H1 (cell line): ENCODE measurements at regions not wholly inside any gene's neighbourhood (a gene's known extent, or its start where the extent isn't known, plus 50 kb on each side); places are given as distances from the start of the nearest gene placed in this dataset.

Experiments used
- CTCF ChIA-PET: fragments of 300-600 bp; sonication (Branson Sonifier 250); formaldehyde crosslinking; loops from one replicate; lab custom pipeline; 2021; ENCODE audit not compliant: partially characterized antibody; lab: Charles Lee
- POLR2A ChIA-PET: fragments of 300-600 bp; sonication (Branson Sonifier 250); formaldehyde crosslinking; loops from one replicate; lab custom pipeline; 2021; ENCODE audit warnings: inconsistent platforms; ENCODE audit not compliant: partially characterized antibody; lab: Charles Lee
- DNase-seq, 2 experiments: peaks; one replicate each; pipeline versions ENCODE4 v3.0.0 to v3.0.0-alpha.2; 2010 to 2022; ENCODE audit warnings: low spot score in 2 of 2, low read depth in 1 of 2, mixed read lengths in 1 of 2
- FAIRE-seq: peaks from 2 replicates; lab custom pipeline; 2011; peaks lifted over from hg19 to GRCh38; lab: Jason Lieb, UNC
- H2AFZ ChIP-seq: 2 replicates; pipeline ENCODE4 v1.8.1; 2012; ENCODE audit warnings: low read length, inconsistent platforms
- H2AK5ac ChIP-seq: 2 replicates; pipeline ENCODE4 v1.6.1; 2013; ENCODE audit warnings: low read depth, low read length
- H2BK120ac ChIP-seq: replicated peaks from 2 replicates; pipeline ENCODE3; 2013; ENCODE audit warnings: low read depth, low read length, inconsistent platforms
- H2BK12ac ChIP-seq: 2 replicates; pipeline ENCODE4 v1.6.1; 2013; ENCODE audit warnings: low read depth, low read length
- H2BK15ac ChIP-seq: 2 replicates; pipeline ENCODE4 v1.6.1; 2013; ENCODE audit warnings: low read length
- H2BK20ac ChIP-seq: 2 replicates; pipeline ENCODE4 v1.6.1; 2013; ENCODE audit warnings: low read length
- H2BK5ac ChIP-seq: 2 replicates; pipeline ENCODE4 v1.6.1; 2013; ENCODE audit warnings: low read depth, low read length
- H3K14ac ChIP-seq: 2 replicates; pipeline ENCODE4 v1.6.1; 2013; ENCODE audit warnings: inconsistent platforms; ENCODE audit not compliant: insufficient read length
- H3K18ac ChIP-seq: 2 replicates; pipeline ENCODE4 v1.6.1; 2013; ENCODE audit warnings: low read length; ENCODE audit errors: extremely low read depth
- H3K23ac ChIP-seq: 2 replicates; pipeline ENCODE4 v1.6.1; 2013; ENCODE audit warnings: inconsistent platforms; ENCODE audit not compliant: insufficient read length
- H3K23me2 ChIP-seq: 2 replicates; pipeline ENCODE4 v1.6.1; 2013; ENCODE audit warnings: low read depth, low read length
- H3K27ac ChIP-seq: 2 replicates; pipeline ENCODE4 v1.6.1; 2011; ENCODE audit warnings: low read depth, low read length, inconsistent platforms
- H3K27me3 ChIP-seq, 4 experiments: replicated peaks in 1 of 4; 1 replicate in 1 of 4; 2 replicates in 3 of 4; pipeline versions ENCODE4 v1.6.1 to v1.8.1; 2011 to 2013; ENCODE audit warnings: low read length in 3 of 4, mild to moderate bottlenecking in 3 of 4, inconsistent platforms in 2 of 4, mixed read lengths in 2 of 4, moderate library complexity in 1 of 4; ENCODE audit not compliant: control insufficient read depth in 3 of 4, insufficient read depth in 3 of 4; ENCODE audit errors: extremely low read depth in 1 of 4
- H3K36me3 ChIP-seq, 4 experiments: 2 replicates each; pipeline versions ENCODE4 v1.6.1 to v1.8.1; 2011 to 2013; ENCODE audit warnings: mild to moderate bottlenecking in 4 of 4, low read length in 3 of 4, moderate library complexity in 2 of 4, control low read depth in 1 of 4, inconsistent platforms in 1 of 4; ENCODE audit not compliant: insufficient read depth in 4 of 4, control insufficient read depth in 2 of 4
- H3K4ac ChIP-seq: replicated peaks from 2 replicates; pipeline ENCODE3; 2013; ENCODE audit warnings: low read length, low read depth, mixed read lengths, inconsistent platforms; ENCODE audit not compliant: insufficient read length
- H3K4me1 ChIP-seq, 4 experiments: replicated peaks in 1 of 4; 1 replicate in 1 of 4; 2 replicates in 3 of 4; pipeline versions ENCODE4 v1.6.1 to v1.8.1; 2011 to 2013; ENCODE audit warnings: low read length in 3 of 4, inconsistent platforms in 2 of 4, mixed read lengths in 1 of 4; ENCODE audit not compliant: insufficient read depth in 4 of 4, control insufficient read depth in 3 of 4
- H3K4me2 ChIP-seq, 2 experiments: 2 replicates each; pipeline versions ENCODE4 v1.6.1 to v1.8.1; 2011 to 2013; ENCODE audit warnings: low read depth in 2 of 2, low read length in 2 of 2, control low read depth in 1 of 2, inconsistent platforms in 1 of 2, mild to moderate bottlenecking in 1 of 2; ENCODE audit not compliant: insufficient read depth in 1 of 2
- H3K4me3 ChIP-seq, 4 experiments: fragments of 200-600, 300-600 bp in 1 of 4; sonication (generic), shearing (Covaris generic), sonication (Bioruptor Twin) in 1 of 4; 2 replicates each; pipeline versions ENCODE4 v1.5.1 to v1.8.1; 2011 to 2016; ENCODE audit warnings: low read length in 4 of 4, low read depth in 3 of 4, control low read depth in 2 of 4, inconsistent platforms in 2 of 4, mild to moderate bottlenecking in 2 of 4, mixed read lengths in 1 of 4, moderate library complexity in 1 of 4; ENCODE audit not compliant: insufficient read depth in 2 of 4; ENCODE audit errors: extremely low read depth in 1 of 4
- H3K56ac ChIP-seq: replicated peaks from 2 replicates; pipeline ENCODE3; 2013; ENCODE audit warnings: low read depth, mild to moderate bottlenecking, mixed read lengths, low read length, inconsistent platforms; ENCODE audit not compliant: insufficient read length
- H3K79me1 ChIP-seq: 2 replicates; pipeline ENCODE4 v1.6.1; 2013; ENCODE audit warnings: low read depth, low read length, control low read depth
- H3K79me2 ChIP-seq, 2 experiments: 2 replicates each; pipeline versions ENCODE4 v1.6.1 to v1.8.1; 2012 to 2013; ENCODE audit warnings: low read length in 2 of 2, mild to moderate bottlenecking in 2 of 2, inconsistent platforms in 1 of 2; ENCODE audit not compliant: insufficient read depth in 2 of 2, control insufficient read depth in 1 of 2
- H3K9ac ChIP-seq, 4 experiments: replicated peaks in 1 of 4; 1 replicate in 1 of 4; 2 replicates in 3 of 4; pipeline versions ENCODE4 v1.6.1 to v1.8.1; 2011 to 2013; ENCODE audit warnings: low read depth in 3 of 4, low read length in 3 of 4, control low read depth in 2 of 4, mild to moderate bottlenecking in 2 of 4, moderate library complexity in 2 of 4, inconsistent platforms in 1 of 4; ENCODE audit errors: extremely low read depth in 1 of 4
- H3K9me3 ChIP-seq, 2 experiments: 2 replicates each; pipeline versions ENCODE4 v1.6.1 to v1.8.1; 2012 to 2013; ENCODE audit warnings: mild to moderate bottlenecking in 2 of 2, moderate library complexity in 2 of 2, control low read depth in 1 of 2, inconsistent platforms in 1 of 2, low read depth in 1 of 2, low read length in 1 of 2, mixed read lengths in 1 of 2; ENCODE audit not compliant: insufficient read depth in 2 of 2
- H4K20me1 ChIP-seq, 2 experiments: replicated peaks in 1 of 2; 2 replicates each; pipeline versions ENCODE3 to v1.8.1; 2011 to 2013; ENCODE audit warnings: inconsistent platforms in 2 of 2, low read length in 2 of 2, mild to moderate bottlenecking in 1 of 2; ENCODE audit not compliant: insufficient read depth in 2 of 2, control insufficient read depth in 1 of 2
- H4K5ac ChIP-seq: 2 replicates; pipeline ENCODE4 v1.6.1; 2013; ENCODE audit warnings: low read length, low read depth, mixed read lengths, inconsistent platforms; ENCODE audit not compliant: insufficient read length
- H4K8ac ChIP-seq: 2 replicates; pipeline ENCODE4 v1.8.0; 2013; ENCODE audit warnings: mild to moderate bottlenecking, moderate library complexity, low read length, inconsistent platforms; ENCODE audit not compliant: insufficient read depth; ENCODE audit errors: extremely low read depth
- H4K91ac ChIP-seq: replicated peaks from 2 replicates; pipeline ENCODE3; 2013; ENCODE audit warnings: low read length, mixed read lengths, inconsistent platforms; ENCODE audit not compliant: insufficient read length
- E2F6 ChIP-seq: IDR thresholded peaks from 2 replicates; pipeline ENCODE4 v1.6.1; 2012; ENCODE audit warnings: inconsistent platforms
- KDM1A ChIP-seq: fragments of 200-600, 300-600 bp; sonication (generic); IDR thresholded peaks from 2 replicates; pipeline ENCODE4 v1.7.1; 2016; ENCODE audit warnings: mild to moderate bottlenecking, low read length, borderline replicate concordance
- WGBS, 2 experiments: shearing (Covaris generic) in 1 of 2; methylation state at CpG; one replicate each; pipeline versions ENCODE4 v1.1.6 to v1.1.7; 2013 to 2015; ENCODE audit warnings: low lambda C conversion rate in 2 of 2, mixed read lengths in 2 of 2, inconsistent platforms in 1 of 2, low coverage in 1 of 2, missing lambda C conversion rate in 1 of 2; ENCODE audit not compliant: insufficient replicate concordance in 2 of 2, insufficient coverage in 1 of 2, insufficient read length in 1 of 2; ENCODE audit errors: extremely low coverage in 1 of 2, missing lambda C conversion rate in 1 of 2; 5-methylcytosine and 5-hydroxymethylcytosine counted together

- no peaks in the 10 kb centered on the region for H3K79me2 ChIP-seq
- H3K9me3 ChIP-seq = no peaks in the 10 kb centered on the region
- H3K14ac ChIP-seq = no peak overlapping the region
- H3K79me1 ChIP-seq = no peaks in the 10 kb centered on the region
- peak overlapping the region; percentile 57; the same call in 1 of the 2 replicates for H2AK5ac ChIP-seq
- H3K36me3 ChIP-seq = no peaks in the 10 kb centered on the region
- no peak overlapping the region for H2BK20ac ChIP-seq
- no peak overlapping the region for H4K8ac ChIP-seq
- peak overlapping the region; percentile 42; the same call in 1 of the 2 replicates for H2BK12ac ChIP-seq
- no peak overlapping the region for H2BK120ac ChIP-seq
- DNase-seq (peak in 1 of 2 experiments; percentile 24), FAIRE-seq (no peak)
- H3K23me2 ChIP-seq = no peaks in the 10 kb centered on the region; the same call in 1 of the 2 replicates
- H4K91ac ChIP-seq = no peak overlapping the region
- no peak overlapping the region for H3K4ac ChIP-seq
- no peak overlapping the region for H3K56ac ChIP-seq
- no peak overlapping the region for H3K18ac ChIP-seq
- POLR2A ChIA-PET = no interaction called here
- no peak overlapping the region for H2BK5ac ChIP-seq
- peaks cover 4 to 26% (median 21%) of the 10 kb centered on the region in 4 experiments for H3K4me1 ChIP-seq
- whole genome bisulfite sequencing, 2 experiments = 90% methylated on average over 13 of the region's 13 CpGs; no CpG with 5 or more reads in 1 of the 2 experiments
- H3K4me3 ChIP-seq = no peak overlapping the region
- H4K5ac ChIP-seq = no peak overlapping the region
- H3K27me3 ChIP-seq = no peaks in the 10 kb centered on the region
- no peak overlapping the region for H3K9ac ChIP-seq
- H2BK15ac ChIP-seq = no peak overlapping the region
- no peaks in the 10 kb centered on the region for H4K20me1 ChIP-seq
- H3K23ac ChIP-seq = no peak overlapping the region
- H3K27ac ChIP-seq = no peak overlapping the region
- no peak overlapping the region for H3K4me2 ChIP-seq
- CTCF ChIA-PET = interaction anchor here (0.6 to 8.6 kb wide), 19 partner anchors 7 to 370 kb away, joined by 3 to 83 read pairs (median 4); no protein-coding TSS in a partner anchor
- no peak overlapping the region for H2AFZ ChIP-seq
- TF ChIP-seq E2F6 = no peak
- TF ChIP-seq KDM1A = no peak
Observed at GRCh38 chr6:166771701-166772100, 144.7 kb upstream of the RPS6KA2 start.
